Upper lobe of left lung (tissue), 6 donors: ENCODE measurements at regions not wholly inside any gene's neighbourhood (a gene's known extent, or its start where the extent isn't known, plus 50 kb on each side); places are given as distances from the start of the nearest gene placed in this dataset.
A peak's percentile ranks its signal among the peaks of the same experiment; 100 is the strongest.

Experiments
- ATAC-seq, 2 donors: fragments of 200-7000 bp; cut with Tn5 transposase; one replicate each; pipeline ENCODE4 v1.9.1; 2022; ENCODE audit warnings: mild to moderate bottlenecking in 2 of 2, moderate library complexity in 2 of 2; ENCODE audit not compliant: low FRiP score in 2 of 2
- DNase-seq, 2 donors: peaks; one replicate each; pipeline ENCODE4 v3.0.0-alpha.2; 2019 to 2020
- H3K27ac ChIP-seq, 4 donors: fragments of 200-600 bp; sonication (generic); one replicate each; pipeline ENCODE4 v1.5.1; 2016 to 2019
- H3K27me3 ChIP-seq, 4 donors: fragments of 200-600 bp; sonication (generic); one replicate each; pipeline ENCODE4 v1.5.1; 2017 to 2019
- H3K36me3 ChIP-seq, 4 donors: fragments of 200-600 bp; sonication (generic); one replicate each; pipeline ENCODE4 v1.5.1; 2016 to 2019
- H3K4me1 ChIP-seq, 4 donors: fragments of 200-600 bp; sonication (generic); one replicate each; pipeline ENCODE4 v1.5.1; 2018 to 2019
- H3K4me3 ChIP-seq, 4 donors: fragments of 200-600 bp; sonication (generic); one replicate each; pipeline ENCODE4 v1.5.1; 2017 to 2019; ENCODE audit warnings: mild to moderate bottlenecking in 2 of 4, moderate library complexity in 1 of 4
- H3K9me3 ChIP-seq, 4 donors: fragments of 200-600 bp; sonication (generic); one replicate each; pipeline ENCODE4 v1.5.1; 2018 to 2019
- EP300 ChIP-seq, 4 donors: sonication (generic); formaldehyde crosslinking; IDR thresholded peaks; one replicate each; pipeline ENCODE4 v1.5.1; 2017; ENCODE audit warnings: antibody characterized with exemption in 4 of 4, control low read depth in 2 of 4
- POLR2A ChIP-seq, 4 donors: fragments of 450-650 bp; IDR thresholded peaks; one replicate each; pipeline ENCODE4 v1.5.1; 2016 to 2017; ENCODE audit warnings: antibody characterized with exemption in 4 of 4, mild to moderate bottlenecking in 2 of 4
- POLR2AphosphoS5 ChIP-seq, 2 donors: sonication (generic); formaldehyde crosslinking; IDR thresholded peaks; one replicate each; pipeline ENCODE4 v1.5.1; 2017; ENCODE audit warnings: antibody characterized with exemption in 2 of 2
- WGBS, 2 donors: methylation state at CpG; one replicate each; pipeline ENCODE4 v1.1.5; 2017 to 2018; 5-methylcytosine and 5-hydroxymethylcytosine counted together
- TF ChIP-seq, protein P1 (sequence below), 6 experiments: fragments of 450-650 bp in 4 of 6; fragments of 200-600 bp in 2 of 6; sonication (generic) in 2 of 6; IDR thresholded peaks; one replicate each; pipeline ENCODE4 v1.5.1; 2016 to 2019; ENCODE audit warnings: antibody characterized with exemption in 6 of 6
- donor health status: DM: no; HTN: no; CAD: no; lungs with moderate emphysema.
- donor health status: DM: no; HTN: yes; CAD: no; lungs with severe emphysema.

DNA sequence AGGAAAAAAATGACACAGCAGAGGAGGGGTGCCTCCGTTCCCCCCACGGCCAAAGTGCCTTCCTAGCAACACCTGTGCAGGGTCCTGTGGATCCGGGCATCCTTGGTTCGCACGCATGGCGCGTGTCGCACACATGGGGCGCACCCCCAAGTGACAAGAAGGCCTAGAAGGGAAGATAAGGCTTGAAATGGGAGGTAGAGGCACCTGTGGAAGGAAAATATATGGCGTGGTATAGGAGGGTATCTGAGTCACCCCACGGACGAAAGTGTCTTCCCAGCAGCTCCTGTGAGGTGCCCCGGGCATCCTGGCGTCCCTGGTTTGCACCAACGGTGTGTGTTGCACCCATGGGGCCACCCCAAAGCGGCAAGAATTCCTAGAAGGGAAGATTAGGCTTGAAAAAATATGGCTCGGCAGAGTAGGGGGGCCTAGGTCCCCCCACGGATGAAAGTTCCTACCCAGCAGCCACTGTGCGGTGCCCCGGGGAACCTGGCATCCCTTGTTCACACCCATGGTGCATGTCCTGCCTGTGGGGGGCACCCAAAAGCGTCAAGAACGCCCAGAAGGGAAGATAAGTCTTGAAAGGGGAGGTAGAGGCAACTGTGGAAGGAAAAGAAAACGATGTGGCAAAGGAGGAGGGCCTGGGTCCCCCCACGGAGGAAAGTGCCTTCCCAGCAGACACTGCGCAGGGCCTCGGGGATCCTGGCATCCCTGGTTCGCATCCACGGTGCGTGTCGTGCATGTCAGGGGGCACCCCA lies 280.0 kb downstream of the ALG10 start:
- H3K27me3 ChIP-seq = no peaks in the 10 kb centered on the region
- H3K36me3 ChIP-seq = no peaks in the 10 kb centered on the region
- H3K4me3 ChIP-seq = no peak overlapping the region
- TF ChIP-seq, protein P1, sequence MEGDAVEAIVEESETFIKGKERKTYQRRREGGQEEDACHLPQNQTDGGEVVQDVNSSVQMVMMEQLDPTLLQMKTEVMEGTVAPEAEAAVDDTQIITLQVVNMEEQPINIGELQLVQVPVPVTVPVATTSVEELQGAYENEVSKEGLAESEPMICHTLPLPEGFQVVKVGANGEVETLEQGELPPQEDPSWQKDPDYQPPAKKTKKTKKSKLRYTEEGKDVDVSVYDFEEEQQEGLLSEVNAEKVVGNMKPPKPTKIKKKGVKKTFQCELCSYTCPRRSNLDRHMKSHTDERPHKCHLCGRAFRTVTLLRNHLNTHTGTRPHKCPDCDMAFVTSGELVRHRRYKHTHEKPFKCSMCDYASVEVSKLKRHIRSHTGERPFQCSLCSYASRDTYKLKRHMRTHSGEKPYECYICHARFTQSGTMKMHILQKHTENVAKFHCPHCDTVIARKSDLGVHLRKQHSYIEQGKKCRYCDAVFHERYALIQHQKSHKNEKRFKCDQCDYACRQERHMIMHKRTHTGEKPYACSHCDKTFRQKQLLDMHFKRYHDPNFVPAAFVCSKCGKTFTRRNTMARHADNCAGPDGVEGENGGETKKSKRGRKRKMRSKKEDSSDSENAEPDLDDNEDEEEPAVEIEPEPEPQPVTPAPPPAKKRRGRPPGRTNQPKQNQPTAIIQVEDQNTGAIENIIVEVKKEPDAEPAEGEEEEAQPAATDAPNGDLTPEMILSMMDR (IDR thresholded peaks at IDR 0.05) = no peak
- no peak for TF ChIP-seq EP300 (IDR thresholded peaks at IDR 0.05)
- no peak overlapping the region for H3K27ac ChIP-seq
- peaks cover 0 to 95% (median 5%) of the 10 kb centered on the region in 4 donors for H3K9me3 ChIP-seq
- no peaks in the 10 kb centered on the region for H3K4me1 ChIP-seq
- DNase-seq (peak in 1 of 2 donors; percentile 36), ATAC-seq (no peak)
- 75 to 79% methylated on average over 26 to 30 of the region's 30 CpGs for WGBS, 2 donors

- TF ChIP-seq POLR2AphosphoS5 (IDR thresholded peaks at IDR 0.05) (no peak), EP300 (IDR thresholded peaks at IDR 0.05) (no peak), POLR2A (IDR thresholded peaks at IDR 0.05) (no peak)
- TF ChIP-seq, protein P1 (IDR thresholded peaks at IDR 0.05) = no peak
- H3K9me3 ChIP-seq = peaks cover 0 to 95% (median 5%) of the 10 kb centered on the region in 4 donors
- H3K27me3 ChIP-seq = no peaks in the 10 kb centered on the region
- H3K27ac ChIP-seq = no peak overlapping the region
- H3K4me3 ChIP-seq = no peak overlapping the region
- H3K4me1 ChIP-seq = no peaks in the 10 kb centered on the region
- DNase-seq (peak in 1 of 2 donors; percentile 36), ATAC-seq (no peak)
- H3K36me3 ChIP-seq = no peaks in the 10 kb centered on the region
- 73 to 82% methylated on average over 24 of the region's 24 CpGs for WGBS, 2 donors
Measured at GRCh38 chr12:34303091-34303870, 281.0 kb downstream of the ALG10 start.

GRCh38 chr12:34304001-34304400 lies 281.7 kb downstream of the ALG10 start:
- Histone ChIP-seq H3K27ac (no peak overlapping the region), H3K27me3 (no peaks in the 10 kb centered on the region), H3K36me3 (no peaks in the 10 kb centered on the region), H3K4me1 (no peaks in the 10 kb centered on the region), H3K4me3 (no peak overlapping the region), H3K9me3 (peaks cover 0 to 96% (median 5%) of the 10 kb centered on the region in 4 donors)
- 77 to 83% methylated on average over 18 of the region's 18 CpGs for WGBS, 2 donors
- no peak for TF ChIP-seq EP300 (IDR thresholded peaks at IDR 0.05)
- TF ChIP-seq POLR2AphosphoS5 (IDR thresholded peaks at IDR 0.05) = no peak
- no peak for TF ChIP-seq POLR2A (IDR thresholded peaks at IDR 0.05)
- TF ChIP-seq, protein P1 (IDR thresholded peaks at IDR 0.05) = no peak
- ATAC-seq = no peak
- peak in 1 of 2 donors; percentile 37 for DNase-seq

GRCh38 chr12:34304546-34304945 lies 282.2 kb downstream of the ALG10 start:
- no peak overlapping the region for H3K4me3 ChIP-seq
- no peaks in the 10 kb centered on the region for H3K27me3 ChIP-seq
- WGBS, 2 donors = 81 to 86% methylated on average over 13 of the region's 13 CpGs
- H3K4me1 ChIP-seq = no peaks in the 10 kb centered on the region
- TF ChIP-seq, protein P1 (IDR thresholded peaks at IDR 0.05) = no peak
- TF ChIP-seq POLR2AphosphoS5 (IDR thresholded peaks at IDR 0.05) (no peak), EP300 (IDR thresholded peaks at IDR 0.05) (no peak), POLR2A (IDR thresholded peaks at IDR 0.05) (no peak)
- ATAC-seq (no peak), DNase-seq (peak in 1 of 2 donors; percentile 38)
- no peaks in the 10 kb centered on the region for H3K36me3 ChIP-seq
- H3K27ac ChIP-seq = no peak overlapping the region
- peaks cover 0 to 96% (median 6%) of the 10 kb centered on the region in 4 donors for H3K9me3 ChIP-seq
